ENCODE measurements at regions not wholly inside any gene's neighbourhood (a gene's known extent, or its start where the extent isn't known, plus 50 kb on each side); places are given as distances from the start of the nearest gene placed in this dataset.

- H3F3A ChIP-seq (ENCODE audit: insufficient read depth, low read length, poor library complexity, severe bottlenecking): no peaks in the 10 kb centered on the region
- no peaks in the 10 kb centered on the region for H4K20me1 ChIP-seq (ENCODE audit: insufficient read depth)
- no peak overlapping the region for H3K4me3 ChIP-seq (ENCODE audit: low read length)
- no peaks in the 10 kb centered on the region for H3K9me3 ChIP-seq (ENCODE audit: low read length)
- H3K9me2 ChIP-seq (ENCODE audit: insufficient read depth, low read length): no peaks in the 10 kb centered on the region
- no peak overlapping the region for H3K9ac ChIP-seq (ENCODE audit: low read length)
- no peak overlapping the region for H3K4me2 ChIP-seq (ENCODE audit: low read length)
- H3K36me3 ChIP-seq (ENCODE audit: insufficient read depth, low read length): no peaks in the 10 kb centered on the region
- TF ChIP-seq POLR2AphosphoS5 (IDR thresholded peaks at IDR 0.05) (no peak), CTCF (IDR thresholded peaks at IDR 0.05; ENCODE audit: poor library complexity, severe bottlenecking) (peak; percentile 39)
- no peak overlapping the region for H3K27ac ChIP-seq (ENCODE audit: low read length)
- no peak overlapping the region for H2AFZ ChIP-seq (ENCODE audit: low read depth, low read length)
- H3K27me3 ChIP-seq (ENCODE audit: insufficient read depth, low read depth, low read length): no peaks in the 10 kb centered on the region
- H3K79me2 ChIP-seq (replicated peaks; ENCODE audit: insufficient read depth, low read length): no peaks in the 10 kb centered on the region
Measured at GRCh38 chr5:164341056-164341619, 835.7 kb downstream of the MAT2B start.

GRCh38 chr5:164345173-164345849 is 839.9 kb downstream of the MAT2B start:
- Histone ChIP-seq H3K27ac (ENCODE audit: low read length) (no peak overlapping the region), H3K27me3 (ENCODE audit: insufficient read depth, low read depth, low read length) (no peaks in the 10 kb centered on the region), H3K9ac (ENCODE audit: low read length) (no peak overlapping the region), H4K20me1 (ENCODE audit: insufficient read depth) (no peaks in the 10 kb centered on the region), H3K4me3 (ENCODE audit: low read length) (no peak overlapping the region), H3K9me3 (ENCODE audit: low read length) (no peaks in the 10 kb centered on the region), H2AFZ (ENCODE audit: low read depth, low read length) (no peak overlapping the region), H3K9me2 (ENCODE audit: insufficient read depth, low read length) (no peaks in the 10 kb centered on the region), H3F3A (ENCODE audit: insufficient read depth, low read length, poor library complexity, severe bottlenecking) (no peaks in the 10 kb centered on the region), H3K36me3 (ENCODE audit: insufficient read depth, low read length) (no peaks in the 10 kb centered on the region), H3K4me2 (ENCODE audit: low read length) (no peak overlapping the region), H3K79me2 (replicated peaks; ENCODE audit: insufficient read depth, low read length) (no peaks in the 10 kb centered on the region)
- no peak for TF ChIP-seq EZH2 (IDR thresholded peaks at IDR 0.05; ENCODE audit: borderline replicate concordance, insufficient read depth, low read length, poor library complexity, severe bottlenecking)
- no peak for TF ChIP-seq CTCF (IDR thresholded peaks at IDR 0.05; ENCODE audit: poor library complexity, severe bottlenecking)
- no peak for TF ChIP-seq SMC3 (conservative IDR thresholded peaks at IDR 0.05; ENCODE audit: poor library complexity)
- TF ChIP-seq EP300 (conservative IDR thresholded peaks at IDR 0.05; ENCODE audit: poor library complexity, severe bottlenecking): no peak
- no peak for TF ChIP-seq TAF1 (IDR thresholded peaks at IDR 0.05; ENCODE audit: low read depth)
- TF ChIP-seq POLR2AphosphoS5 (IDR thresholded peaks at IDR 0.05): no peak
- TF ChIP-seq MXI1 (conservative IDR thresholded peaks at IDR 0.05; ENCODE audit: poor library complexity, severe bottlenecking): no peak
- TF ChIP-seq RAD21 (conservative IDR thresholded peaks at IDR 0.05): no peak
- no peak for TF ChIP-seq REST (IDR thresholded peaks at IDR 0.05; ENCODE audit: borderline replicate concordance)
